Chondrocyte (in vitro differentiated cells): ENCODE measurements at regions not wholly inside any gene's neighbourhood (a gene's known extent, or its start where the extent isn't known, plus 50 kb on each side); places are given as distances from the start of the nearest gene placed in this dataset.

Experiments used
- DNase-seq: peaks from one replicate; pipeline ENCODE4 v3.0.0; 2021; ENCODE audit warnings: mixed read lengths, low spot score
- H3K27ac Mint-ChIP-seq: one replicate; pipeline ENCODE4 v1.8.0; 2021; ENCODE audit warnings: mild to moderate bottlenecking, moderate library complexity, mixed read lengths; ENCODE audit not compliant: unreplicated experiment
- H3K27me3 Mint-ChIP-seq: 2 replicates; pipeline ENCODE4 v1.8.0; 2021; ENCODE audit warnings: low read depth, mixed read lengths
- H3K36me3 Mint-ChIP-seq: 2 replicates; pipeline ENCODE4 v1.8.0; 2021; ENCODE audit warnings: low read depth, mixed read lengths
- H3K4me1 Mint-ChIP-seq: 2 replicates; pipeline ENCODE4 v1.8.0; 2021; ENCODE audit warnings: low read depth, mild to moderate bottlenecking, mixed read lengths
- H3K4me3 Mint-ChIP-seq: one replicate; pipeline ENCODE4 v1.8.0; 2021; ENCODE audit warnings: mild to moderate bottlenecking, moderate library complexity, mixed read lengths; ENCODE audit not compliant: unreplicated experiment
- H3K9me3 Mint-ChIP-seq: 2 replicates; pipeline ENCODE4 v1.8.0; 2021; ENCODE audit warnings: low read depth, mixed read lengths
- CTCF ChIP-seq: fragments of 200-600 bp; sonication (generic); IDR thresholded peaks from 2 replicates; pipeline ENCODE4 v1.5.0; 2021; ENCODE audit warnings: antibody characterized with exemption, mild to moderate bottlenecking, moderate library complexity

DNA sequence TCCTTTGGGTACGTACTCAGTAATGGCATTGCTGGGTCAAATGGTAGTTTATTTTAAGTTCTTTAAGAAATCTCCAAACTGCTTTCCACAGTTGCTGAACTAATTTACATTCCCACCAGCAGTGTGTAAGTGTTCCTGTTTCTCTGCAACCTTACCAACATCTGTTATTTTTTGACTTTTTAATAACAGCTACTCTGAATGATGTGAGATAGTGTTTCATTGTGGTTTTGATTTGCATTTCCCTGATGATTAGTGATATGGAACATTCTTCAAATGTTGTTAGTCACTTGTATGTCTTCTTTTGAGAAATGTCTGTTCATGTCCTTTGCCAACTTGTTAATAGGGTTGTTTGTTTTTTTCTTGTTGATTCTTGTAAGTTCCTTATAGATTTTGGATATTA lies 558.9 kb downstream of the SH2D4B start:
- no peak overlapping the region for H3K4me3 Mint-ChIP-seq
- no peak for DNase-seq
- H3K9me3 Mint-ChIP-seq = peaks cover 5% of the 10 kb centered on the region
- no peaks in the 10 kb centered on the region for H3K4me1 Mint-ChIP-seq
- H3K27ac Mint-ChIP-seq = no peak overlapping the region
- no peak for TF ChIP-seq CTCF
- no peaks in the 10 kb centered on the region for H3K36me3 Mint-ChIP-seq
- peaks cover 2% of the 10 kb centered on the region for H3K27me3 Mint-ChIP-seq

DNA sequence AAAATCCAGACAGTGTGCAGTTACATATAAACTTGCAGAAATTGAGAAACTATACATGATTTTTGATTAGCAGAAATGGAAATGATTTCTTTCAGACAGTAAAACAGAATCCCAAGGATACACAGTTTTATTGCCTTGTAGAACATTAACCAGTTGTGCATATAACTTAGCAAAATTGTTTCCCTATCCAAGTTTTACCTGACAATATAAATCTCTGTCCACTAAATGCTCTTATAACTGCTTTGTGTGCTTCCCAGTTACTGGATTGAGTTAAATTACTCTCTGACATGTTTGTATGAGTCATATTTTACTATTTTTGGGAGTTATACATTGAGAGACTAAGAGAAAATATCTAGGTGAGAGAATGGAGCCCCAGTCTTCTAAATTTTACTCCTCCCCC lies 563.4 kb downstream of the SH2D4B start:
- peaks cover 5% of the 10 kb centered on the region for H3K27me3 Mint-ChIP-seq
- no peak overlapping the region for H3K27ac Mint-ChIP-seq
- H3K4me3 Mint-ChIP-seq = no peak overlapping the region
- H3K36me3 Mint-ChIP-seq = no peaks in the 10 kb centered on the region
- TF ChIP-seq CTCF = no peak
- H3K9me3 Mint-ChIP-seq = no peaks in the 10 kb centered on the region
- H3K4me1 Mint-ChIP-seq = no peaks in the 10 kb centered on the region
- DNase-seq = no peak

GRCh38 chr10:81104494-81104893 lies 566.8 kb downstream of the SH2D4B start:
- peaks cover 3% of the 10 kb centered on the region for H3K27me3 Mint-ChIP-seq
- no peak for TF ChIP-seq CTCF
- no peak overlapping the region for H3K27ac Mint-ChIP-seq
- no peak overlapping the region for H3K4me3 Mint-ChIP-seq
- no peak for DNase-seq
- H3K9me3 Mint-ChIP-seq = no peaks in the 10 kb centered on the region
- H3K36me3 Mint-ChIP-seq = no peaks in the 10 kb centered on the region
- no peaks in the 10 kb centered on the region for H3K4me1 Mint-ChIP-seq

GRCh38 chr10:81108516-81109199 lies 571.0 kb downstream of the SH2D4B start:
- H3K27me3 Mint-ChIP-seq = peaks cover 3% of the 10 kb centered on the region
- no peaks in the 10 kb centered on the region for H3K9me3 Mint-ChIP-seq
- H3K4me3 Mint-ChIP-seq = no peak overlapping the region
- no peak for TF ChIP-seq CTCF
- no peak overlapping the region for H3K27ac Mint-ChIP-seq
- no peaks in the 10 kb centered on the region for H3K4me1 Mint-ChIP-seq
- no peak for DNase-seq
- no peaks in the 10 kb centered on the region for H3K36me3 Mint-ChIP-seq

DNA sequence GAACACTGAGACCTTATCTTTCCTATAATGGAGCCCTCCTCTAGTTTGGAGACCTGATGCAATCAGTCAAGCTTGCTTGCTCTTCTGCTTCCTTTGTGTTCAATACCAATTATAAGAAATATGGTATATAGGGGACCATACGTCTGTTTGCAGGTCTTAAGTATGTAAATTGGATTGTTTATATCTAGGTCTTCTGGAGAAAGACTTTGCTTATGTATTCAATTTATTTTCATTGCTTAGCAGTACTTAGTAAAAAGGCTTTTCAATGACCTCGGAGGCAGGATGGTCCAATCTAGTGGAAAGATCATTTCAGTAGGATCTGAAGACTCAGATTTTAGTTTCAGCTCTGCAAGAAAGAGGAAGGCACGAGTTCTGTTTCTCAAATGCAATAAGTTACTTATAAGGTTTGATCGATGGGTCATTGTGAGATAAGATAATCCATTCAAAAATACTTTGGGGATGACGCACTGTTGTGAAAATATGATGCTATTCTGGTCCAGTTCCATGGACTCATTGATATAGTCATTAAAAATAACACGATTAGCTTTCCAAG lies 571.6 kb downstream of the SH2D4B start:
- Mint-ChIP-seq H3K27ac (no peak overlapping the region), H3K9me3 (no peaks in the 10 kb centered on the region), H3K27me3 (no peaks in the 10 kb centered on the region), H3K4me3 (no peak overlapping the region), H3K36me3 (no peaks in the 10 kb centered on the region), H3K4me1 (no peaks in the 10 kb centered on the region)
- TF ChIP-seq CTCF = no peak
- no peak for DNase-seq
